KMS-11 (cell line): ENCODE measurements at regions not wholly inside any gene's neighbourhood (a gene's known extent, or its start where the extent isn't known, plus 50 kb on each side); places are given as distances from the start of the nearest gene placed in this dataset.

ENCODE experiments used
- H2AFZ ChIP-seq: fragments of 200-600 bp; sonication (generic); 2 replicates; pipeline ENCODE4 v1.6.1; 2016; ENCODE audit warnings: antibody characterized with exemption, mixed run types, low read depth
- H3K27ac ChIP-seq: fragments of 200-600 bp; sonication (generic); 2 replicates; pipeline ENCODE4 v1.6.1; 2016; ENCODE audit warnings: mild to moderate bottlenecking, mixed run types
- H3K27me3 ChIP-seq: fragments of 200-600 bp; sonication (generic); 2 replicates; pipeline ENCODE4 v1.6.1; 2017; ENCODE audit warnings: mild to moderate bottlenecking, low read depth, mixed run types, moderate library complexity; ENCODE audit not compliant: insufficient read depth
- H3K36me3 ChIP-seq: fragments of 200-600 bp; sonication (generic); 2 replicates; pipeline ENCODE4 v1.6.1; 2017; ENCODE audit warnings: mild to moderate bottlenecking, mixed run types; ENCODE audit not compliant: insufficient read depth
- H3K4me1 ChIP-seq: fragments of 200-600 bp; sonication (generic); 2 replicates; pipeline ENCODE4 v1.6.1; 2016; ENCODE audit warnings: mild to moderate bottlenecking, low read depth, mixed run types; ENCODE audit not compliant: poor library complexity, severe bottlenecking
- H3K4me2 ChIP-seq: fragments of 200-600 bp; sonication (generic); 2 replicates; pipeline ENCODE4 v1.7.0; 2016; ENCODE audit warnings: mild to moderate bottlenecking, mixed run types
- H3K4me3 ChIP-seq: fragments of 200-600 bp; sonication (generic); IDR thresholded peaks from 2 replicates; pipeline ENCODE4 v1.6.1; 2017; ENCODE audit warnings: low read depth, low read length, mixed read lengths; ENCODE audit not compliant: insufficient read depth
- H3K79me2 ChIP-seq: fragments of 200-600 bp; sonication (generic); 2 replicates; pipeline ENCODE4 v1.6.1; 2016; ENCODE audit warnings: low read depth, mixed run types; ENCODE audit not compliant: insufficient read depth
- H3K9ac ChIP-seq: fragments of 200-600 bp; sonication (generic); 2 replicates; pipeline ENCODE4 v1.6.1; 2016; ENCODE audit warnings: mild to moderate bottlenecking, mixed run types
- H4K20me1 ChIP-seq: fragments of 200-600 bp; sonication (generic); 2 replicates; pipeline ENCODE4 v1.6.1; 2016; ENCODE audit warnings: mild to moderate bottlenecking, mixed run types; ENCODE audit not compliant: insufficient read depth
- CTCF ChIP-seq: fragments of 200-600 bp; sonication (generic); conservative IDR thresholded peaks from 2 replicates; pipeline ENCODE4 v1.6.1; 2017; ENCODE audit warnings: low read depth, mild to moderate bottlenecking, antibody characterized with exemption, low read length, moderate library complexity, mixed read lengths

GRCh38 chr11:81033779-81034540, 1593.1 kb upstream of the TENM4 start:
- Histone ChIP-seq H3K4me1 (no peaks in the 10 kb centered on the region), H3K4me2 (no peak overlapping the region), H3K27ac (no peak overlapping the region), H4K20me1 (no peaks in the 10 kb centered on the region), H3K4me3 (no peak overlapping the region), H3K36me3 (no peaks in the 10 kb centered on the region), H3K79me2 (no peaks in the 10 kb centered on the region), H3K27me3 (no peaks in the 10 kb centered on the region), H2AFZ (no peak overlapping the region), H3K9ac (no peak overlapping the region)
- no peak for TF ChIP-seq CTCF

GRCh38 chr11:81032906-81033305, 1592.1 kb upstream of the TENM4 start:
- Histone ChIP-seq H3K27ac (no peak overlapping the region), H3K79me2 (no peaks in the 10 kb centered on the region), H2AFZ (no peak overlapping the region), H3K27me3 (no peaks in the 10 kb centered on the region), H3K4me1 (no peaks in the 10 kb centered on the region), H3K4me2 (no peak overlapping the region), H3K4me3 (no peak overlapping the region), H3K36me3 (no peaks in the 10 kb centered on the region), H3K9ac (no peak overlapping the region), H4K20me1 (no peaks in the 10 kb centered on the region)
- no peak for TF ChIP-seq CTCF

GRCh38 chr11:81030186-81030585, 1589.4 kb upstream of the TENM4 start:
- no peaks in the 10 kb centered on the region for H3K4me1 ChIP-seq
- no peak overlapping the region for H3K9ac ChIP-seq
- no peaks in the 10 kb centered on the region for H4K20me1 ChIP-seq
- no peak overlapping the region for H3K4me2 ChIP-seq
- no peaks in the 10 kb centered on the region for H3K36me3 ChIP-seq
- H2AFZ ChIP-seq: no peak overlapping the region
- no peaks in the 10 kb centered on the region for H3K79me2 ChIP-seq
- H3K4me3 ChIP-seq: no peak overlapping the region
- H3K27ac ChIP-seq: no peak overlapping the region
- H3K27me3 ChIP-seq: no peaks in the 10 kb centered on the region
- TF ChIP-seq CTCF: no peak

GRCh38 chr11:81026032-81026431, 1585.2 kb upstream of the TENM4 start:
- H3K36me3 ChIP-seq: no peaks in the 10 kb centered on the region
- no peaks in the 10 kb centered on the region for H4K20me1 ChIP-seq
- TF ChIP-seq CTCF: no peak
- no peaks in the 10 kb centered on the region for H3K79me2 ChIP-seq
- no peaks in the 10 kb centered on the region for H3K4me1 ChIP-seq
- no peak overlapping the region for H3K4me2 ChIP-seq
- no peak overlapping the region for H2AFZ ChIP-seq
- no peak overlapping the region for H3K9ac ChIP-seq
- no peaks in the 10 kb centered on the region for H3K27me3 ChIP-seq
- H3K27ac ChIP-seq: no peak overlapping the region
- H3K4me3 ChIP-seq: no peak overlapping the region
